SK-N-MC (cell line): ENCODE measurements at regions not wholly inside any gene's neighbourhood (a gene's known extent, or its start where the extent isn't known, plus 50 kb on each side); places are given as distances from the start of the nearest gene placed in this dataset.
A peak's percentile ranks its signal among the peaks of the same experiment; 100 is the strongest.
"Not testable (repeated sequence)": the region's sequence is repeated elsewhere in the genome, so short reads cannot be mapped to it uniquely, and the experiment has no call there.

ENCODE experiments used
- DNase-seq: peaks from one replicate; pipeline ENCODE4 v3.0.0-alpha.2; 2011; ENCODE audit warnings: low read depth, low spot score
- H3K27ac ChIP-seq: fragments of 200-600 bp; sonication (generic); 2 replicates; pipeline ENCODE4 v1.5.1; 2016; ENCODE audit warnings: mixed run types
- H3K36me3 ChIP-seq: fragments of 200-600 bp; sonication (generic); 2 replicates; pipeline ENCODE4 v1.6.1; 2017; ENCODE audit warnings: antibody characterized with exemption, low read length, mixed read lengths; ENCODE audit not compliant: insufficient read depth
- H3K4me3 ChIP-seq: fragments of 200-600 bp; sonication (generic); 2 replicates; pipeline ENCODE4 v1.5.1; 2016
- H3K9ac ChIP-seq: fragments of 200-600 bp; sonication (generic); 2 replicates; pipeline ENCODE4 v1.8.0; 2017; ENCODE audit warnings: mixed run types, mixed read lengths; ENCODE audit not compliant: insufficient read length
- H3K9me3 ChIP-seq: fragments of 200-600 bp; sonication (generic); 2 replicates; pipeline ENCODE4 v1.6.1; 2017; ENCODE audit warnings: low read depth, mild to moderate bottlenecking, antibody characterized with exemption, low read length, moderate library complexity, mixed read lengths
- EZH2 ChIP-seq: fragments of 200-600 bp; sonication (generic); IDR thresholded peaks from one replicate; pipeline ENCODE4 v1.6.1; 2017; ENCODE audit warnings: antibody characterized with exemption
- FOXP2 ChIP-seq: optimal IDR thresholded peaks from 2 replicates; pipeline ENCODE3; 2011; ENCODE audit warnings: mild to moderate bottlenecking, moderate library complexity; ENCODE audit not compliant: insufficient read depth; ENCODE audit errors: extremely low read length, control extremely low read depth
- POLR2AphosphoS5 ChIP-seq: IDR thresholded peaks from 2 replicates; pipeline ENCODE4 v1.6.1; 2012; ENCODE audit warnings: mild to moderate bottlenecking, low read depth, low read length, borderline replicate concordance

GRCh38 chr5:120106912-120107525, 357.1 kb upstream of the PRR16 start:
- H3K9ac ChIP-seq, result no peak overlapping the region
- H3K36me3 ChIP-seq, result no peaks in the 10 kb centered on the region
- no peaks in the 10 kb centered on the region for H3K9me3 ChIP-seq
- no peak overlapping the region for H3K4me3 ChIP-seq
- no peak overlapping the region for H3K27ac ChIP-seq
- TF ChIP-seq EZH2 (no peak), POLR2AphosphoS5 (no peak), FOXP2 (no peak)
- DNase-seq, result no peak

- Histone ChIP-seq H3K27ac (no peak overlapping the region), H3K9me3 (no peaks in the 10 kb centered on the region), H3K36me3 (no peaks in the 10 kb centered on the region), H3K4me3 (no peak overlapping the region), H3K9ac (no peak overlapping the region)
- TF ChIP-seq EZH2 (no peak), FOXP2 (no peak), POLR2AphosphoS5 (no peak)
- no peak for DNase-seq
These were observed 355.4 kb upstream of the PRR16 start for GRCh38 chr5:120108586-120109248.

GRCh38 chr5:120122703-120123102, 341.4 kb upstream of the PRR16 start:
- TF ChIP-seq FOXP2 (no peak), POLR2AphosphoS5 (no peak), EZH2 (no peak)
- Histone ChIP-seq H3K9ac (no peak overlapping the region), H3K4me3 (no peak overlapping the region), H3K9me3 (no peaks in the 10 kb centered on the region), H3K27ac (no peak overlapping the region), H3K36me3 (no peaks in the 10 kb centered on the region)
- no peak for DNase-seq

- no peak overlapping the region for H3K4me3 ChIP-seq
- no peaks in the 10 kb centered on the region for H3K9me3 ChIP-seq
- no peak overlapping the region for H3K9ac ChIP-seq
- DNase-seq, result no peak
- H3K36me3 ChIP-seq, result no peaks in the 10 kb centered on the region
- H3K27ac ChIP-seq, result no peak overlapping the region
- TF ChIP-seq EZH2 (no peak), POLR2AphosphoS5 (no peak), FOXP2 (no peak)
These were observed 340.1 kb upstream of the PRR16 start for GRCh38 chr5:120124031-120124430.

- no peak for DNase-seq
- Histone ChIP-seq H3K9me3 (no peaks in the 10 kb centered on the region), H3K36me3 (no peaks in the 10 kb centered on the region), H3K9ac (no peak overlapping the region), H3K27ac (no peak overlapping the region), H3K4me3 (no peak overlapping the region)
- TF ChIP-seq FOXP2, result no peak
- no peak for TF ChIP-seq POLR2AphosphoS5
- no peak for TF ChIP-seq EZH2
These were observed 339.1 kb upstream of the PRR16 start for GRCh38 chr5:120124961-120125360.

GRCh38 chr5:120132347-120132746, 331.8 kb upstream of the PRR16 start:
- not testable (repeated sequence) for H3K4me3 ChIP-seq

GRCh38 chr5:120134944-120135343, 329.2 kb upstream of the PRR16 start:
- Histone ChIP-seq H3K9ac (no peak overlapping the region), H3K36me3 (no peaks in the 10 kb centered on the region), H3K9me3 (no peaks in the 10 kb centered on the region), H3K4me3 (no peak overlapping the region), H3K27ac (no peak overlapping the region)
- DNase-seq, result no peak
- TF ChIP-seq POLR2AphosphoS5 (no peak), EZH2 (no peak), FOXP2 (no peak)

More at GRCh38 chr5:120132347-120132746, 331.8 kb upstream of the PRR16 start:
- not testable (repeated sequence) for H3K9ac ChIP-seq, DNase-seq, H3K27ac ChIP-seq, H3K36me3 ChIP-seq, H3K9me3 ChIP-seq

GRCh38 chr5:120137582-120137981, 326.5 kb upstream of the PRR16 start:
- no peak overlapping the region for H3K9ac ChIP-seq
- no peak for DNase-seq

GRCh38 chr5:120139039-120139438, 325.1 kb upstream of the PRR16 start:
- TF ChIP-seq POLR2AphosphoS5 (no peak), EZH2 (no peak)
- Histone ChIP-seq H3K4me3 (no peak overlapping the region), H3K36me3 (no peaks in the 10 kb centered on the region), H3K27ac (no peak overlapping the region), H3K9ac (no peak overlapping the region), H3K9me3 (no peaks in the 10 kb centered on the region)
- DNase-seq, result peak; percentile 24

More at GRCh38 chr5:120137582-120137981, 326.5 kb upstream of the PRR16 start:
- Histone ChIP-seq H3K36me3 (no peaks in the 10 kb centered on the region), H3K9me3 (no peaks in the 10 kb centered on the region), H3K27ac (no peak overlapping the region), H3K4me3 (no peak overlapping the region)
- TF ChIP-seq EZH2, result no peak
- no peak for TF ChIP-seq POLR2AphosphoS5
- no peak for TF ChIP-seq FOXP2
